LNCaP clone FGC (cell line): ENCODE measurements at regions not wholly inside any gene's neighbourhood (a gene's known extent, or its start where the extent isn't known, plus 50 kb on each side); places are given as distances from the start of the nearest gene placed in this dataset.

ENCODE experiments used
- DNase-seq: peaks from one replicate; pipeline ENCODE4 v3.0.0-alpha.2; 2011; ENCODE audit warnings: low read depth
- H3K4me3 ChIP-seq: 2 replicates; pipeline ENCODE4 v1.5.1; 2011; ENCODE audit warnings: mild to moderate bottlenecking, low read depth, low read length, control low read depth
- TF ChIP-seq, protein P1 (sequence below): IDR thresholded peaks from 2 replicates; pipeline ENCODE4 v1.5.1; 2012; ENCODE audit warnings: mild to moderate bottlenecking; ENCODE audit not compliant: control insufficient read depth, insufficient read depth; ENCODE audit errors: extremely low read depth

DNA sequence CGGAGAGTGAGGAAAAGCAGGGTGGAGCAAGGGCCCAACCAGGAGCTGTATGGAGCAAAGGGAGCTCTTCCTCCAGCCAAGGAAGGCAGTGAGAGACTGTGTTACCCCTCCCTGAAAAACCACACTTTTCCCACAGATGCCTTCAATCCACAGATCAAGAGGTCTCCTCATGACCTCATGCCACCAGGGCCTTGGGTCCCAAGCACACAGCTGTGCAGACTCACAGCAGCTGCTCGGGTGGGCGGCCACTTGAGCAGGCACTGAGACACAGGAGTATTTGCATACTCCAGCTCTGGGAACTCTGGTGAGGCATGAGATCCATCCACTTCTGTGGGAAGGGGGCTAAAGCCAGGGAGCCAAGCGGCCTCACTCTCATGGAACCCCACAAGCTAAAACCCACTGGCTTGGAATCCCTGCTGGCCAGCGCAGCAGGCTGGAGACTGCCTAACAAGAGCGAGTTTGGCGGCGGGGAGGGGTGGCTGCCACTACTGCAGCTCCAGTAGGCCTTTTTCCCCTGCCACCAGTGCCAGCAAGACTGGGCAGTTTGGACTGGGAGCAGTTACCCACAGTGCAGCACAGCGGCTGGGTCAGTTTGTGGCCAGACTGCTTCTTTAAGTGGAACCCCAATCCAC lies 880.6 kb upstream of the ARPP21 start:
- H3K4me3 ChIP-seq: no peak overlapping the region
- TF ChIP-seq, protein P1, sequence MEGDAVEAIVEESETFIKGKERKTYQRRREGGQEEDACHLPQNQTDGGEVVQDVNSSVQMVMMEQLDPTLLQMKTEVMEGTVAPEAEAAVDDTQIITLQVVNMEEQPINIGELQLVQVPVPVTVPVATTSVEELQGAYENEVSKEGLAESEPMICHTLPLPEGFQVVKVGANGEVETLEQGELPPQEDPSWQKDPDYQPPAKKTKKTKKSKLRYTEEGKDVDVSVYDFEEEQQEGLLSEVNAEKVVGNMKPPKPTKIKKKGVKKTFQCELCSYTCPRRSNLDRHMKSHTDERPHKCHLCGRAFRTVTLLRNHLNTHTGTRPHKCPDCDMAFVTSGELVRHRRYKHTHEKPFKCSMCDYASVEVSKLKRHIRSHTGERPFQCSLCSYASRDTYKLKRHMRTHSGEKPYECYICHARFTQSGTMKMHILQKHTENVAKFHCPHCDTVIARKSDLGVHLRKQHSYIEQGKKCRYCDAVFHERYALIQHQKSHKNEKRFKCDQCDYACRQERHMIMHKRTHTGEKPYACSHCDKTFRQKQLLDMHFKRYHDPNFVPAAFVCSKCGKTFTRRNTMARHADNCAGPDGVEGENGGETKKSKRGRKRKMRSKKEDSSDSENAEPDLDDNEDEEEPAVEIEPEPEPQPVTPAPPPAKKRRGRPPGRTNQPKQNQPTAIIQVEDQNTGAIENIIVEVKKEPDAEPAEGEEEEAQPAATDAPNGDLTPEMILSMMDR: no peak
- DNase-seq: no peak

DNA sequence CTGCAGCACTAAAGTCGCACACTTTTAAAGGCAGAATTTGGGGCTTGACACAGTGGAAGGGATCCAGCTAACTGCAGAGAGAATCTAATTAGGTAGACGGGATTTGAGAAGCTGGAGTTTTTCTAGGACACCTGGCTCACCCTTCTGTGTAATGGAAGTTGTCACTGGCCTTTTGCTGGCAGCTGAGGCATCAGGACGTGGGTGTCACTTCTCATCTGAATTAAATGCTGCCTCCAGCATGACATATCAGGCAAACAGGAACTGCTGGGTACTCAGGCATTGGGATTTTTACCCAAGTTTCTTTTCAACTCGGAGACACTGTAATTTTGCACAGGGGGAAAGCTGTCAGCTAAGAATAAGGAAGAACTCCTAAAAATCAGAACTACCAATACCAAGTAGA lies 861.9 kb upstream of the ARPP21 start:
- TF ChIP-seq, protein P1: no peak
- no peak overlapping the region for H3K4me3 ChIP-seq
- no peak for DNase-seq

DNA sequence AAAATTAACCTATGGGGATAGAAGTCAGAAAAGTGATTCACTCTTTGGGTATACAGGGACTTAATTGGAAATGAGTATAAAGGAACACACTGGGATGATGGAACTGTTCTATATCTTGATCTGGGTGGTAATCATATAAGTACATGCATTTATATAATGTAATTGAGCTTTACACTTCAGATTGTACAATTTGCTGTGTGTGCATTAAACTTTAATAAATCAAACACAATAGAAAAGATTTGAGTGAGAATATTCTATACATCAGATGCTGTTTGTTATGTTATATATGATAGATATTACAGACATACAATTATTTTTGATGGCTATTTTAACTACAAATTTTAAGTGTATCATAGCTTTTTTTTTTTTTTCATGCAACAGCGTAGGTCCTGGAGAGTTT lies 860.2 kb upstream of the ARPP21 start:
- no peak overlapping the region for H3K4me3 ChIP-seq
- TF ChIP-seq, protein P1: no peak
- DNase-seq: no peak

DNA sequence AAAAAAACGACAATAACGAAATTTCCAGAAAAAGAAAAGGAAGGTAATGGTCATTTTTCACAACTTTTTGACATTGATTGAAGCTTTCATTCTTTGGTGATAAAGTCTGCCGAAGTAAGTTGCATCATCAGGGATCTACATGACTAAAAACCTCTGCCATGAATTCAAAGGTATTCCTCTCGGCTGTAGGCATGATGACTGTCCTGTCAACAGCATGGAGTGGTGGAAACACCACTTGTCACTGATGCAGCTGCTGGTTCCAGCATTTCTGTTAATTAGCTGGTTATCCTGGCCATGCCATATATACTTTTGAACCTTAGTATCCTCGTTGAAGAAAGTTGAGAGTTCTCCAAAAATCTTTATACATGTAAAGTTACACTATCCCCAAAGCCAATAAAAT lies 859.0 kb upstream of the ARPP21 start:
- H3K4me3 ChIP-seq: no peak overlapping the region
- TF ChIP-seq, protein P1: no peak
- DNase-seq: no peak

DNA sequence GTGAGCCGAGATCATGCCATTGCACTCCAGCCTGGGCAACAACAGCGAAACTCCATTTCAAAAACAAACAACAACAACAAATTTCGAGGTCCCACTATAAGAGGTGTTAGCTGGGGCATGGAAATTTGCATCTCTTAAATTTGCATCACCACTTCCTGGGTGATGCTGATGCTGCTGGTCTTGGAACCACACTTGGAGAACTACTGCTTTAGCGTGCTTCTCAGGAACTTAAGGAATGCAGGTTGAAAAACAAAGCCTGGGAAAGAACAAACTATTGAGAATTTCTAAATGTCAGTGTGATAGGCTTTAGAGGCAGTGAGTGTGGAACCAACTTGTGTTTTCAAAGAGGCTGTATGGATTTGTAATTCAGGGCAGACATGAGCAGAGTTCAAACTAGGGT lies 858.4 kb upstream of the ARPP21 start:
- no peak for DNase-seq
- no peak overlapping the region for H3K4me3 ChIP-seq
- TF ChIP-seq, protein P1: no peak

DNA sequence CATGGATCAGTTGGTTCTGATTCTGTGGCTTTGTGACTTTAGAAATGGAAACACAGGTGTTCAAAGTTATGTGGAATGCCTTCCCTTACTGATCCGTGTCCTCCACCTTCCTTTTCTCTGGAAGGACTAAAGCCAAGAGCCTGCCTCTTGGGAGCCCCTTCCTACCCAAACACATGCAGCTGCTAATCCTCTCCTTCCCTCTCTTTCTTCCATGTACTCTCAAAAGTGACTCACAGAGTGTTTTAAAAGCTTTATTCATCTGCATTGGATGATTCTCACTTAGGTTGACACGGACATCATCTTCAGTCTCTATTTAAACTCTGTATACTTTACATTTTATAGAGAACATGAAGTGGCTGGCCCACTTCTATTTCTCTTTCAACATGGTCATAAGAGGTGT lies 856.5 kb upstream of the ARPP21 start:
- TF ChIP-seq, protein P1: no peak
- H3K4me3 ChIP-seq: no peak overlapping the region
- DNase-seq: no peak

DNA sequence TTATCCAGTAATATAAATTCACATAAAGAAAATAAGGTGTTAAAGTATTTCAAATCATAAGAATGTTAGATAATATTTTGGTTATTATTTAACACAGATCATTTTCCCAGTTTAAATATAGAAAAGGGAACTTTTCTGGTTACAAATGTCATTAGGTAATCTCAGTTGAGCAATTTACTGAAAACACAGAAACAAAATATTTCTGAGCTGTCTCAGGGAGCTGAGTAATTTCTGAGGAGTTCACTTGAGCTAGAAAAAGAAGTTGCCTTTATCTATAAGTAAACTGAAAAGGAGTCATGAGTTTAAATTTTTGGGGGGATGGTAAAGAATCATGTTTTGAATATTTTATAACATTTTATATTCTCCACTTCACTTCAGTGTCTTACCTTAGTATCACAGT lies 855.4 kb upstream of the ARPP21 start:
- TF ChIP-seq, protein P1: no peak

More for the DNA sequence above, 855.4 kb upstream of the ARPP21 start:
- no peak overlapping the region for H3K4me3 ChIP-seq
- DNase-seq: no peak
